ENCODE measurements at regions not wholly inside any gene's neighbourhood (a gene's known extent, or its start where the extent isn't known, plus 50 kb on each side); places are given as distances from the start of the nearest gene placed in this dataset.

GRCh38 chr6:2460216-2460745, 214.9 kb upstream of the GMDS start:
- DNase-seq: no peak
- in situ Hi-C loops (cut with HindIII; ENCODE audit: low pct_ligation_motif_present, low sequenced_read_pairs): no loop called here
- Histone ChIP-seq H3K4me3 (ENCODE audit: low read depth, low read length) (no peak overlapping the region), H3K36me3 (replicated peaks) (no peaks in the 10 kb centered on the region), H3K27ac (no peak overlapping the region), H3K27me3 (replicated peaks) (no peaks in the 10 kb centered on the region)
- TF ChIP-seq CTCF (IDR thresholded peaks at IDR 0.05; ENCODE audit: low read depth, low read length, missing control alignments): no peak

DNA sequence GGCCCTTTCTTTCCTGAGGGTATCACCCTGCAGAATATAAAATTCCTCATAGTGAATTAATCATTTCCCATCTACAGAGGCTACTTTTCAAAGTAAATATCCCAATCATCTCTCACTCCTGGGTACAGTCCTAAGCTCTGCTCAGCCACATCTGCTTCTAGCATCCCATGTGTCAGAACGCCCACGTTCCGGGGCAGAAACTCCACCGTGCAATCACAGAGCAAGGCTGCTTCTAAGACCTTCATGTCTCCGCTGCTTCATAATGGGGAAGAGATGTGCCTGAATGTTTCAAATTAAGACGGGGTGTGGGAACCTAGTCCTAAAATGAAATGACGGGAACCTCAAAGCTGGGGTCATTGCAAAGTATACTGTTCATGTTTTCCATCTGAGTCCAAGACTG, 208.8 kb upstream of the GMDS start:
- Histone ChIP-seq H3K27ac (no peak overlapping the region), H3K4me3 (ENCODE audit: low read depth, low read length) (no peak overlapping the region), H3K27me3 (replicated peaks) (no peaks in the 10 kb centered on the region), H3K36me3 (replicated peaks) (no peaks in the 10 kb centered on the region)
- TF ChIP-seq CTCF (IDR thresholded peaks at IDR 0.05; ENCODE audit: low read depth, low read length, missing control alignments): no peak
- in situ Hi-C loops (cut with HindIII; ENCODE audit: low pct_ligation_motif_present, low sequenced_read_pairs): no loop called here
- DNase-seq: no peak

GRCh38 chr6:2450546-2450945, 205.1 kb upstream of the GMDS start:
- Histone ChIP-seq H3K27ac (no peak overlapping the region), H3K4me3 (ENCODE audit: low read depth, low read length) (no peak overlapping the region), H3K36me3 (replicated peaks) (no peaks in the 10 kb centered on the region), H3K27me3 (replicated peaks) (no peaks in the 10 kb centered on the region)
- no peak for DNase-seq
- TF ChIP-seq CTCF (IDR thresholded peaks at IDR 0.05; ENCODE audit: low read depth, low read length, missing control alignments): no peak
- in situ Hi-C loops (cut with HindIII; ENCODE audit: low pct_ligation_motif_present, low sequenced_read_pairs): no loop called here

- DNase-seq: no peak
- TF ChIP-seq CTCF (IDR thresholded peaks at IDR 0.05; ENCODE audit: low read depth, low read length, missing control alignments): no peak
- no peaks in the 10 kb centered on the region for H3K27me3 ChIP-seq (replicated peaks)
Measured at GRCh38 chr6:2449572-2449940, 204.2 kb upstream of the GMDS start.

DNA sequence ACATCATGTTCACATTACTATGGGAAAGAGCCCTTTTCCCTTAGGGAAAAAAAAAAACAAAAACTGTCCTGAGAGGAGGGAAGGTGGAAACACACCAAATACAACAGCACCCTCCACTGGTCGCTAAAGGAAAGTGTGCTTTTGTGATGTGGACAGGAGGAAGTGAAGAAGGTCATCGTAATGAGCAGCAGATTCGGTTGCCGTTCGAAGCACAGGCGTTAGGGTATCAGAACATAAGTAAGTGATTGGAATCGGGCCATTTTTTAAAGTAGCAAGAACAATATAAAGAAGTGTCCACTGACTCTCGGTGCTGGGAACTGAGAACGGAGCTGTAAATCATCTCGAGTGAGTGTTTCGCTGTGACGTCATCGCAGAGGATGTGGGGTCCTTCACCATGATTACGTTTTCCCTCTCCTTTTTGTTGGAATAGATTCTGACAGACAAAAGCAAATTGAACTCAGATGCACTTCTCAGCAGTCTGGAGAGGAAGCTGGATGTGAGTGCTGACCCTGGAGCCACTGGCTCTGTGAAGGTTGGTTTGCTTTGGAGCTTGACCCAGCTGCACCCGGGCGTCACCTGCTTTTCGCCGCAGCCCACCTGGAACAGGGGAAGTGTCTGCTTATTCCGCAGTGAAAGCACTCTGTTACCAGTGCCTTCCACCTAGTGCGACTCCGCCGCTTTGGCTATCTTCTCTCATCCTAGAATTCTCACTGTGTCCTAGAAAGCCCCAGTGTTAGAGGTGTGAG, 203.6 kb upstream of the GMDS start:
- in situ Hi-C loops (cut with HindIII; ENCODE audit: low pct_ligation_motif_present, low sequenced_read_pairs): no loop called here
- Histone ChIP-seq H3K27me3 (replicated peaks) (no peaks in the 10 kb centered on the region), H3K36me3 (replicated peaks) (no peaks in the 10 kb centered on the region), H3K4me3 (ENCODE audit: low read depth, low read length) (peak overlapping the region; percentile 29), H3K27ac (no peak overlapping the region)
- DNase-seq: peak; percentile 63
- TF ChIP-seq CTCF (IDR thresholded peaks at IDR 0.05; ENCODE audit: low read depth, low read length, missing control alignments): peak; percentile 81

More at GRCh38 chr6:2449572-2449940, 204.2 kb upstream of the GMDS start:
- no peak overlapping the region for H3K4me3 ChIP-seq (ENCODE audit: low read depth, low read length)
- no peak overlapping the region for H3K27ac ChIP-seq
- in situ Hi-C loops (cut with HindIII; ENCODE audit: low pct_ligation_motif_present, low sequenced_read_pairs): no loop called here
- H3K36me3 ChIP-seq (replicated peaks): no peaks in the 10 kb centered on the region

GRCh38 chr6:2447931-2448330, 202.5 kb upstream of the GMDS start:
- in situ Hi-C loops (cut with HindIII; ENCODE audit: low pct_ligation_motif_present, low sequenced_read_pairs): no loop called here
- no peak for TF ChIP-seq CTCF (IDR thresholded peaks at IDR 0.05; ENCODE audit: low read depth, low read length, missing control alignments)
- H3K36me3 ChIP-seq (replicated peaks): no peaks in the 10 kb centered on the region

More at GRCh38 chr6:2447931-2448330, 202.5 kb upstream of the GMDS start:
- Histone ChIP-seq H3K27me3 (replicated peaks) (no peaks in the 10 kb centered on the region), H3K27ac (no peak overlapping the region), H3K4me3 (ENCODE audit: low read depth, low read length) (no peak overlapping the region)
- DNase-seq: no peak
